Smooth muscle cell (in vitro differentiated cells): ENCODE measurements at regions not wholly inside any gene's neighbourhood (a gene's known extent, or its start where the extent isn't known, plus 50 kb on each side); places are given as distances from the start of the nearest gene placed in this dataset.
A peak's percentile ranks its signal among the peaks of the same experiment; 100 is the strongest.

Experiments
- DNase-seq: peaks from one replicate; lab custom pipeline; 2025; ENCODE audit not compliant: unreplicated experiment; lab: John Stamatoyannopoulos, UW
- H2AFZ ChIP-seq: fragments of 200-600 bp; sonication (generic); 2 replicates; pipeline ENCODE4 v1.6.0; 2016; ENCODE audit warnings: antibody characterized with exemption, low read depth, mild to moderate bottlenecking
- H3F3A ChIP-seq: fragments of 200-600 bp; sonication (generic); 2 replicates; pipeline ENCODE4 v1.6.0; 2017; ENCODE audit warnings: antibody characterized with exemption, low read depth
- H3K27ac ChIP-seq: fragments of 200-600 bp; sonication (generic); 2 replicates; pipeline ENCODE4 v1.5.1; 2016; ENCODE audit warnings: low read depth, mild to moderate bottlenecking
- H3K27me3 ChIP-seq: fragments of 200-600 bp; sonication (generic); 2 replicates; pipeline ENCODE4 v1.6.1; 2016; ENCODE audit warnings: low read depth, mild to moderate bottlenecking
- H3K36me3 ChIP-seq: fragments of 200-600 bp; sonication (generic); 2 replicates; pipeline ENCODE4 v1.5.1; 2016; ENCODE audit warnings: low read depth
- H3K4me1 ChIP-seq: fragments of 200-600 bp; sonication (generic); 2 replicates; pipeline ENCODE4 v1.5.1; 2016; ENCODE audit warnings: low read depth
- H3K4me2 ChIP-seq: fragments of 200-600 bp; sonication (generic); 2 replicates; pipeline ENCODE4 v1.6.0; 2016; ENCODE audit warnings: mild to moderate bottlenecking
- H3K4me3 ChIP-seq: fragments of 200-600 bp; sonication (generic); 2 replicates; pipeline ENCODE4 v1.5.1; 2016; ENCODE audit warnings: mild to moderate bottlenecking
- H3K79me2 ChIP-seq: fragments of 200-600 bp; sonication (generic); 2 replicates; pipeline ENCODE4 v1.6.0; 2016; ENCODE audit warnings: low read depth, mild to moderate bottlenecking
- H3K9ac ChIP-seq: fragments of 200-600 bp; sonication (generic); 2 replicates; pipeline ENCODE4 v1.6.0; 2016; ENCODE audit warnings: low read depth
- H3K9me3 ChIP-seq: fragments of 200-600 bp; sonication (generic); replicated peaks from 2 replicates; pipeline ENCODE4 v1.5.1; 2016; ENCODE audit warnings: low read depth
- H4K20me1 ChIP-seq: fragments of 200-600 bp; sonication (generic); 2 replicates; pipeline ENCODE4 v1.6.0; 2016; ENCODE audit warnings: low read depth
- WGBS: methylation state at CpG from one replicate; pipeline ENCODE4 v1.1.7; 2016; ENCODE audit warnings: low lambda C conversion rate; 5-methylcytosine and 5-hydroxymethylcytosine counted together
- TF ChIP-seq, protein P1 (sequence below): fragments of 200-600 bp; sonication (generic); IDR thresholded peaks from 2 replicates; pipeline ENCODE4 v1.5.1; 2017; ENCODE audit warnings: borderline replicate concordance, mild to moderate bottlenecking, antibody characterized with exemption; ENCODE audit not compliant: insufficient read depth, poor library complexity, severe bottlenecking

DNA sequence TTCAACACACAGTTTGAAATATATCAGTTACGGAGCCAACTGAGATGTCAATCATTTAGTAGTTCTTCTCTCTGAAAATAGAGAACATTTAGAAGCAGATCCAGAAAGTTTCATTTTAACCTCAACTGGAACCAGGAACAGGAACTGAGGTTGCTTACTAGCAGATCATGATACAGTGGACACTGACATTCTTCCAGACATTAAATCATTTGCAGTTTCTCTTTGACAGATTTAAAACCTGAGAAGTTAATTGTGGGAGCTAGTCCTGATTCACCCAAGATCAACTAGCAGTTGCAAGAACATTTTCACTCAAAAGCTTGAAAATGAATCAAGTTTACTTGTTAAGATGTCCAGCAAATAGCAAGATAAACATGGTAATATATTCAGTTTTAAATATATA is 135.4 kb downstream of the SLC17A6 start:
- no peak for DNase-seq
- H3K9me3 ChIP-seq = no peaks in the 10 kb centered on the region
- WGBS = 87% methylated on average over 1 of the region's 1 CpG

DNA sequence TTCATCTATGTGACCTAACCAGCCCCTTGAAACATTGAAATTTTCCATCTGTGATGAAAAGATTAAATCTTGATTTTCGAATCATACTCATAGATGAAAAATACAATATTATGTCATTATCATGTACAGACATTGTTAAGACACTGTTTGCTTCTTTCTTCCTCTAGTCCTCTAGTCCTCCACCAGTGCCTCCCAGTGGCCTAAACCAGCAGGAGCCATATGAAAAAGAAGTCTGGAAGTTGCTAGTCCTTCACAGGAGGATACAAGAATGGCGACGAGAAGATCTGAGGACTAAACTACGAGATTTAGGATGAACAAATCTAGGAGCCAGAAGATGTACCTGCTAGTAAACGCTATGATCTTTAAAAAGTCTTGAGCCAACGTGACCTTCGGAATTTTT is 134.1 kb downstream of the SLC17A6 start:
- H3K27me3 ChIP-seq = no peaks in the 10 kb centered on the region
- no peaks in the 10 kb centered on the region for H3K9me3 ChIP-seq
- no peaks in the 10 kb centered on the region for H4K20me1 ChIP-seq
- no peak overlapping the region for H3K9ac ChIP-seq
- H3K4me3 ChIP-seq = no peak overlapping the region
- H3K36me3 ChIP-seq = no peaks in the 10 kb centered on the region
- H3K79me2 ChIP-seq = no peaks in the 10 kb centered on the region
- no peaks in the 10 kb centered on the region for H3K4me1 ChIP-seq
- no peak overlapping the region for H3K27ac ChIP-seq
- TF ChIP-seq, protein P1, sequence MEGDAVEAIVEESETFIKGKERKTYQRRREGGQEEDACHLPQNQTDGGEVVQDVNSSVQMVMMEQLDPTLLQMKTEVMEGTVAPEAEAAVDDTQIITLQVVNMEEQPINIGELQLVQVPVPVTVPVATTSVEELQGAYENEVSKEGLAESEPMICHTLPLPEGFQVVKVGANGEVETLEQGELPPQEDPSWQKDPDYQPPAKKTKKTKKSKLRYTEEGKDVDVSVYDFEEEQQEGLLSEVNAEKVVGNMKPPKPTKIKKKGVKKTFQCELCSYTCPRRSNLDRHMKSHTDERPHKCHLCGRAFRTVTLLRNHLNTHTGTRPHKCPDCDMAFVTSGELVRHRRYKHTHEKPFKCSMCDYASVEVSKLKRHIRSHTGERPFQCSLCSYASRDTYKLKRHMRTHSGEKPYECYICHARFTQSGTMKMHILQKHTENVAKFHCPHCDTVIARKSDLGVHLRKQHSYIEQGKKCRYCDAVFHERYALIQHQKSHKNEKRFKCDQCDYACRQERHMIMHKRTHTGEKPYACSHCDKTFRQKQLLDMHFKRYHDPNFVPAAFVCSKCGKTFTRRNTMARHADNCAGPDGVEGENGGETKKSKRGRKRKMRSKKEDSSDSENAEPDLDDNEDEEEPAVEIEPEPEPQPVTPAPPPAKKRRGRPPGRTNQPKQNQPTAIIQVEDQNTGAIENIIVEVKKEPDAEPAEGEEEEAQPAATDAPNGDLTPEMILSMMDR = no peak
- no peak overlapping the region for H2AFZ ChIP-seq
- no peak for DNase-seq
- WGBS = 71% methylated on average over 7 of the region's 7 CpGs
- H3K4me2 ChIP-seq = no peak overlapping the region
- no peaks in the 10 kb centered on the region for H3F3A ChIP-seq

More for the DNA sequence above, 135.4 kb downstream of the SLC17A6 start:
- Histone ChIP-seq H4K20me1 (no peaks in the 10 kb centered on the region), H3K79me2 (no peaks in the 10 kb centered on the region), H3K36me3 (no peaks in the 10 kb centered on the region), H3K4me1 (no peaks in the 10 kb centered on the region), H3K4me2 (no peak overlapping the region), H3K9ac (no peak overlapping the region), H3K4me3 (no peak overlapping the region), H3F3A (no peaks in the 10 kb centered on the region), H2AFZ (no peak overlapping the region), H3K27me3 (no peaks in the 10 kb centered on the region), H3K27ac (no peak overlapping the region)
- TF ChIP-seq, protein P1 = no peak

DNA sequence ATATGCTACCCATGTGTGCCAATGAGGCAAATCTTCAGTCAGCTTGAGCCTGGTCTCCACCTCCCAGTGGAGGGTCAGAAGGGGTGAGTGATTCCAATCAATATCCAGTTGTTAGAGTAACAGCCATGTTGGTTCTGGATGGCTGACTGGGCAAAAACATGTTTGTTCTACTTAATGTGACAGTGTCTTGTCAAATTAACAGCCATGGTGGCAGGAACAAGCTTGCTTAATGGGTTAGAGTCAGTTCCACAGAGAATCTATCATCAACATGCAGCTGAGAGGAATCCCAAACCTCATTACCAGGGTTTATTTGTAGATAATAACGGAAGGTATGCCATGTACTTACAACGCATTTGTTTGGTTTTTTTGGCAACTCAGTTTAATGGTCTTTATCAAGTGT is 133.2 kb downstream of the SLC17A6 start:
- Histone ChIP-seq H3K9me3 (no peaks in the 10 kb centered on the region), H3K9ac (no peak overlapping the region), H4K20me1 (no peaks in the 10 kb centered on the region), H3K4me3 (no peak overlapping the region), H3K4me2 (no peak overlapping the region), H3K79me2 (no peaks in the 10 kb centered on the region), H3F3A (no peaks in the 10 kb centered on the region), H3K4me1 (no peaks in the 10 kb centered on the region), H2AFZ (no peak overlapping the region), H3K36me3 (no peaks in the 10 kb centered on the region), H3K27me3 (no peaks in the 10 kb centered on the region), H3K27ac (no peak overlapping the region)
- TF ChIP-seq, protein P1 = no peak
- 86% methylated on average over 2 of the region's 2 CpGs for WGBS
- DNase-seq = no peak

DNA sequence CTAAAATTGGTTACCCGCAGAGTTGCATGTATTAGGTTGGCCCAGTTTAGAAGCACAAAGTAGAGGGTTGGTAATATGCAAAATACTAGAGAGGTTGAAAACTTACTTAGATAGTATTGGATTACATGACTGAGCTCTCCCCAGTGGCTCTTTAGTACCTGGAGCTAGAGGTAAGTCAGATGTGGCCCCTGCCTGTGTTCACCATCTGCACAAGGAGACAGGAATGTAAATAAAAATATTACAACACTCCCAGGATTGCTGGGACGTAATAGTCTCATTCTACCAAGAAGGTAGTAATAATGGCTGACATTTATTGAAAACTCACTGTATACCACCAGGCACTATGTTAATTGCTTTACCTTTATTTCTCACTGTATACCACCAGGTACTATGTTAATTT is 129.6 kb downstream of the SLC17A6 start:
- Histone ChIP-seq H3K4me3 (no peak overlapping the region), H3K4me1 (no peaks in the 10 kb centered on the region), H3K36me3 (no peaks in the 10 kb centered on the region), H3K4me2 (no peak overlapping the region), H3K27me3 (no peaks in the 10 kb centered on the region), H3K9me3 (no peaks in the 10 kb centered on the region), H2AFZ (no peak overlapping the region), H3K79me2 (no peaks in the 10 kb centered on the region), H3K9ac (no peak overlapping the region), H4K20me1 (no peaks in the 10 kb centered on the region), H3F3A (no peaks in the 10 kb centered on the region), H3K27ac (peak overlapping the region; percentile 60)
- no peak for DNase-seq
- TF ChIP-seq, protein P1 = no peak
- 92% methylated on average over 2 of the region's 2 CpGs for WGBS
